ENCODE measurements at regions not wholly inside any gene's neighbourhood (a gene's known extent, or its start where the extent isn't known, plus 50 kb on each side); places are given as distances from the start of the nearest gene placed in this dataset.

- Histone ChIP-seq H3K9me1 (ENCODE audit: control insufficient read depth, extremely low read depth, insufficient read depth, low read length) (no peaks in the 10 kb centered on the region), H3K9ac (ENCODE audit: control insufficient read depth, extremely low read depth, insufficient read depth, low read length) (no peak overlapping the region), H3K27ac (ENCODE audit: control insufficient read depth, insufficient read depth, low read length) (no peak overlapping the region), H3K9me3 (ENCODE audit: control insufficient read depth, low read depth, low read length) (no peaks in the 10 kb centered on the region), H4K20me1 (ENCODE audit: control insufficient read depth, extremely low read depth, insufficient read depth, low read length) (no peaks in the 10 kb centered on the region), H2AFZ (ENCODE audit: control insufficient read depth, low read length) (no peak overlapping the region), H3K4me3 (ENCODE audit: control insufficient read depth in 2 of 3, extremely low read depth in 1 of 3, insufficient read depth in 2 of 3, low read depth in 1 of 3, low read length in 3 of 3) (no peak overlapping the region), H3K36me3 (ENCODE audit: control insufficient read depth in 2 of 2, extremely low read depth in 1 of 2, insufficient read depth in 2 of 2, low read length in 2 of 2) (no peaks in the 10 kb centered on the region), H3K79me2 (ENCODE audit: control insufficient read depth, insufficient read depth, low read length) (no peaks in the 10 kb centered on the region), H3K4me1 (ENCODE audit: control insufficient read depth, extremely low read depth, insufficient read depth, low read length) (no peaks in the 10 kb centered on the region), H3K27me3 (ENCODE audit: control insufficient read depth, extremely low read depth, insufficient read depth, low read length) (no peaks in the 10 kb centered on the region), H3K4me2 (ENCODE audit: control insufficient read depth, extremely low read depth, insufficient read depth, low read depth, low read length) (no peak overlapping the region)
- dilution Hi-C loops (cut with MboI; ENCODE audit: extremely low pct_ligation_motif_present, low sequenced_read_pairs): no loop called here
- no peak for DNase-seq (ENCODE audit: low read depth, low spot score)
- no peak for FAIRE-seq
- TF ChIP-seq CTCF (optimal IDR thresholded peaks at IDR 0.05 in 1 of 3, IDR thresholded peaks at IDR 0.05 in 1 of 3, conservative IDR thresholded peaks at IDR 0.05 in 1 of 3; ENCODE audit: extremely low read depth in 1 of 3, insufficient read depth in 2 of 3, low read length in 3 of 3) (no peak), EZH2 (IDR thresholded peaks at IDR 0.05; ENCODE audit: low read length) (no peak)
Measured at GRCh38 chr5:166594567-166594966, 1696.9 kb upstream of the WWC1 start.

DNA sequence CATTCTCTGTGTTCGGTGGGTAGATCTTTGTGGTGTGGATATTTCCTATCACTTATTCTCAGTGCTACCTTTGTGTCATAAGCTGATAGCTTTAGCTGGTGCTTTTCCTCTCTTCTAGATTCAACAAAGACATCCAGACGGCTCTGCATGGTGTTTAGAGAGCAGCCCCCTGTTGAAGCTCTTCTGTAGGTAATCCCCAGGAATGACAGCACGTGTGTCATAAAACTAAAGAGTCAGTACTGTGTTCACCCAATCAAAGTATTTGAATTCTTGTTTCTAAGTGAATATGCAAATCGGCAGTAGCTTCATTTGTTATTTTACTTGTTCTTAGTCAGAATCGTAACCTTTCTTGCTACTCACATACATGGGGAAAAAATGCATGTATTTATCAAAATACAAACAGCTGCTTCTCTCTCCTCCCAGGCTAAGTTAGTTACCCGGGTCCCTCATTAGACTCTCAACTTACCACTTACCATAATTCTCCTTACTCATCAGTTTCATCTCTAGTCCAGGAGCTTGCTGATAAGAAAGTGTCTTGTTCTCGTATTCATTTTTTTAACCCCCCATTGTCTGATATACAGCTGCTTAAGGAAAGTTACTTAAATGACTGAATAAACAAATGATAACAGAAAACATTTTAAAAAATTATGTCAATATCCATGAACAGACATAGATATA lies 1696.0 kb upstream of the WWC1 start:
- H3K4me1 ChIP-seq (ENCODE audit: control insufficient read depth, extremely low read depth, insufficient read depth, low read length): no peaks in the 10 kb centered on the region
- no peaks in the 10 kb centered on the region for H3K9me1 ChIP-seq (ENCODE audit: control insufficient read depth, extremely low read depth, insufficient read depth, low read length)
- no peaks in the 10 kb centered on the region for H3K36me3 ChIP-seq (ENCODE audit: control insufficient read depth in 2 of 2, extremely low read depth in 1 of 2, insufficient read depth in 2 of 2, low read length in 2 of 2)
- no peak overlapping the region for H2AFZ ChIP-seq (ENCODE audit: control insufficient read depth, low read length)
- dilution Hi-C loops (cut with MboI; ENCODE audit: extremely low pct_ligation_motif_present, low sequenced_read_pairs): no loop called here
- H3K4me3 ChIP-seq (ENCODE audit: control insufficient read depth in 2 of 3, extremely low read depth in 1 of 3, insufficient read depth in 2 of 3, low read depth in 1 of 3, low read length in 3 of 3): no peak overlapping the region
- FAIRE-seq (no peak), DNase-seq (ENCODE audit: low read depth, low spot score) (no peak)
- H3K9me3 ChIP-seq (ENCODE audit: control insufficient read depth, low read depth, low read length): no peaks in the 10 kb centered on the region
- H4K20me1 ChIP-seq (ENCODE audit: control insufficient read depth, extremely low read depth, insufficient read depth, low read length): no peaks in the 10 kb centered on the region
- H3K27me3 ChIP-seq (ENCODE audit: control insufficient read depth, extremely low read depth, insufficient read depth, low read length): no peaks in the 10 kb centered on the region
- no peak overlapping the region for H3K9ac ChIP-seq (ENCODE audit: control insufficient read depth, extremely low read depth, insufficient read depth, low read length)
- no peak overlapping the region for H3K27ac ChIP-seq (ENCODE audit: control insufficient read depth, insufficient read depth, low read length)
- H3K4me2 ChIP-seq (ENCODE audit: control insufficient read depth, extremely low read depth, insufficient read depth, low read depth, low read length): no peak overlapping the region
- no peaks in the 10 kb centered on the region for H3K79me2 ChIP-seq (ENCODE audit: control insufficient read depth, insufficient read depth, low read length)
- TF ChIP-seq EZH2 (IDR thresholded peaks at IDR 0.05; ENCODE audit: low read length) (no peak), CTCF (optimal IDR thresholded peaks at IDR 0.05 in 1 of 3, IDR thresholded peaks at IDR 0.05 in 1 of 3, conservative IDR thresholded peaks at IDR 0.05 in 1 of 3; ENCODE audit: extremely low read depth in 1 of 3, insufficient read depth in 2 of 3, low read length in 3 of 3) (no peak)

Measured in keratinocyte (primary cell).